ENCODE measurements at regions not wholly inside any gene's neighbourhood (a gene's known extent, or its start where the extent isn't known, plus 50 kb on each side); places are given as distances from the start of the nearest gene placed in this dataset.

GRCh38 chr20:1752045-1752444 lies 94.5 kb upstream of the SIRPG start:
- TF ChIP-seq EZH2 (IDR thresholded peaks at IDR 0.05): no peak
- no peak for TF ChIP-seq POLR2AphosphoS5 (IDR thresholded peaks at IDR 0.05; ENCODE audit: borderline replicate concordance, low read depth, low read length)
- TF ChIP-seq FOXP2 (optimal IDR thresholded peaks at IDR 0.05; ENCODE audit: control extremely low read depth, extremely low read length, insufficient read depth): no peak

All from SK-N-MC (cell line).